ENCODE measurements at regions not wholly inside any gene's neighbourhood (a gene's known extent, or its start where the extent isn't known, plus 50 kb on each side); places are given as distances from the start of the nearest gene placed in this dataset.

GRCh38 chr2:153299809-153300208, 178.8 kb downstream of the RPRM start (continued):
- no peak for TF ChIP-seq USF2 (IDR thresholded peaks at IDR 0.05; ENCODE audit: borderline replicate concordance, low read depth, low read length)

- under 1% methylated on average over 3 of the region's 3 CpGs for WGBS (ENCODE audit: low lambda C conversion rate)
- no peaks in the 10 kb centered on the region for H3K36me3 ChIP-seq (replicated peaks in 1 of 2; ENCODE audit: control insufficient read depth in 1 of 2, insufficient read depth in 2 of 2, low read length in 1 of 2)
- H3K4me1 ChIP-seq (ENCODE audit: control insufficient read depth in 1 of 2, insufficient read depth in 2 of 2, low read depth in 1 of 2, low read length in 1 of 2), result no peaks in the 10 kb centered on the region
- no peak overlapping the region for H2AFZ ChIP-seq (ENCODE audit: low read depth)
- no peak overlapping the region for H3K4me3 ChIP-seq (ENCODE audit: low read depth in 2 of 2, low read length in 1 of 2)
- CTCF ChIA-PET, result no interaction called here
- H3K9ac ChIP-seq, result no peak overlapping the region
- H3K79me2 ChIP-seq (ENCODE audit: insufficient read depth), result no peaks in the 10 kb centered on the region
- POLR2A ChIA-PET, result no interaction called here
- H4K20me1 ChIP-seq (ENCODE audit: insufficient read depth), result no peaks in the 10 kb centered on the region
- no peaks in the 10 kb centered on the region for H3F3A ChIP-seq (replicated peaks; ENCODE audit: insufficient read depth)
- no peak overlapping the region for H3K4me2 ChIP-seq
- H3K9me2 ChIP-seq, result no peaks in the 10 kb centered on the region
- H3K27ac ChIP-seq (ENCODE audit: low read depth in 2 of 2, low read length in 1 of 2), result no peak overlapping the region
- H3K27me3 ChIP-seq (ENCODE audit: insufficient read depth), result no peaks in the 10 kb centered on the region
- no peak for TF ChIP-seq USF1 (IDR thresholded peaks at IDR 0.05; ENCODE audit: borderline replicate concordance, low read depth)
- no peak for TF ChIP-seq MEF2A (IDR thresholded peaks at IDR 0.05; ENCODE audit: borderline replicate concordance, low read depth)
- no peak for TF ChIP-seq RCOR1 (IDR thresholded peaks at IDR 0.05; ENCODE audit: low read length)
- no peak for TF ChIP-seq MAX (IDR thresholded peaks at IDR 0.05; ENCODE audit: low read depth)
- no peak for TF ChIP-seq MXI1 (IDR thresholded peaks at IDR 0.05; ENCODE audit: low read depth, low read length)
- no peak for TF ChIP-seq RFX5 (IDR thresholded peaks at IDR 0.05; ENCODE audit: low read length)
- no peak for TF ChIP-seq TCF12 (IDR thresholded peaks at IDR 0.05)
- no peak for TF ChIP-seq GATA2 (CRISPR knock-in tag; IDR thresholded peaks at IDR 0.05)
- no peak for TF ChIP-seq USF2 (IDR thresholded peaks at IDR 0.05; ENCODE audit: borderline replicate concordance, low read depth, low read length)
- TF ChIP-seq RAD21 (IDR thresholded peaks at IDR 0.05; ENCODE audit: low read length), result no peak
- no peak for TF ChIP-seq ELF1 (IDR thresholded peaks at IDR 0.05)
- no peak for TF ChIP-seq CTCF (IDR thresholded peaks at IDR 0.05)
- DNase-seq, result no peak
- no peaks in the 10 kb centered on the region for H3K9me3 ChIP-seq
These were observed 179.3 kb downstream of the RPRM start for GRCh38 chr2:153299217-153299616.
